ENCODE measurements at regions not wholly inside any gene's neighbourhood (a gene's known extent, or its start where the extent isn't known, plus 50 kb on each side); places are given as distances from the start of the nearest gene placed in this dataset.
"Not testable (repeated sequence)": the region's sequence is repeated elsewhere in the genome, so short reads cannot be mapped to it uniquely, and the experiment has no call there.

GRCh38 chr4:174183259-174183658 is 100.2 kb downstream of the FBXO8 start:
- no peak overlapping the region for H3K27ac ChIP-seq
- TF ChIP-seq CTCF (IDR thresholded peaks at IDR 0.05) (no peak), ZFX (IDR thresholded peaks at IDR 0.05; ENCODE audit: borderline replicate concordance) (no peak)

- no peak overlapping the region for H3K27ac ChIP-seq
- TF ChIP-seq ZFX (IDR thresholded peaks at IDR 0.05; ENCODE audit: borderline replicate concordance) = no peak
- no peak for TF ChIP-seq CTCF (IDR thresholded peaks at IDR 0.05)
These were observed 101.6 kb downstream of the FBXO8 start for GRCh38 chr4:174181827-174182226.

GRCh38 chr4:174177536-174177935 is 105.9 kb downstream of the FBXO8 start:
- TF ChIP-seq ZFX (IDR thresholded peaks at IDR 0.05; ENCODE audit: borderline replicate concordance) (no peak), CTCF (IDR thresholded peaks at IDR 0.05) (no peak)
- H3K27ac ChIP-seq = no peak overlapping the region

GRCh38 chr4:174175836-174176235 is 107.6 kb downstream of the FBXO8 start:
- H3K27ac ChIP-seq = not testable (repeated sequence)

- H3K27ac ChIP-seq = no peak overlapping the region
- no peak for TF ChIP-seq CTCF (IDR thresholded peaks at IDR 0.05)
- TF ChIP-seq ZFX (IDR thresholded peaks at IDR 0.05; ENCODE audit: borderline replicate concordance) = no peak
These were observed 110.1 kb downstream of the FBXO8 start for GRCh38 chr4:174173360-174173759.

GRCh38 chr4:174172274-174172673 is 111.2 kb downstream of the FBXO8 start:
- TF ChIP-seq ZFX (IDR thresholded peaks at IDR 0.05; ENCODE audit: borderline replicate concordance) (no peak), CTCF (IDR thresholded peaks at IDR 0.05) (no peak)
- H3K27ac ChIP-seq = no peak overlapping the region

GRCh38 chr4:174170906-174171305 is 112.6 kb downstream of the FBXO8 start:
- TF ChIP-seq ZFX (IDR thresholded peaks at IDR 0.05; ENCODE audit: borderline replicate concordance) = no peak
- no peak for TF ChIP-seq CTCF (IDR thresholded peaks at IDR 0.05)
- H3K27ac ChIP-seq = no peak overlapping the region

GRCh38 chr4:174170091-174170490 is 113.4 kb downstream of the FBXO8 start:
- no peak overlapping the region for H3K27ac ChIP-seq
- TF ChIP-seq ZFX (IDR thresholded peaks at IDR 0.05; ENCODE audit: borderline replicate concordance) (no peak), CTCF (IDR thresholded peaks at IDR 0.05) (no peak)

Measured in 22Rv1 (cell line).